Upper lobe of left lung (tissue), 6 donors: ENCODE measurements at regions not wholly inside any gene's neighbourhood (a gene's known extent, or its start where the extent isn't known, plus 50 kb on each side); places are given as distances from the start of the nearest gene placed in this dataset.
A peak's percentile ranks its signal among the peaks of the same experiment; 100 is the strongest.

ENCODE experiments used
- ATAC-seq, 2 donors: fragments of 200-7000 bp; cut with Tn5 transposase; one replicate each; pipeline ENCODE4 v1.9.1; 2022; ENCODE audit warnings: mild to moderate bottlenecking in 2 of 2, moderate library complexity in 2 of 2; ENCODE audit not compliant: low FRiP score in 2 of 2
- DNase-seq, 2 donors: peaks; one replicate each; pipeline ENCODE4 v3.0.0-alpha.2; 2019 to 2020
- H3K27ac ChIP-seq, 4 donors: fragments of 200-600 bp; sonication (generic); one replicate each; pipeline ENCODE4 v1.5.1; 2016 to 2019
- H3K27me3 ChIP-seq, 4 donors: fragments of 200-600 bp; sonication (generic); one replicate each; pipeline ENCODE4 v1.5.1; 2017 to 2019
- H3K36me3 ChIP-seq, 4 donors: fragments of 200-600 bp; sonication (generic); one replicate each; pipeline ENCODE4 v1.5.1; 2016 to 2019
- H3K4me1 ChIP-seq, 4 donors: fragments of 200-600 bp; sonication (generic); one replicate each; pipeline ENCODE4 v1.5.1; 2018 to 2019
- H3K4me3 ChIP-seq, 4 donors: fragments of 200-600 bp; sonication (generic); one replicate each; pipeline ENCODE4 v1.5.1; 2017 to 2019; ENCODE audit warnings: mild to moderate bottlenecking in 2 of 4, moderate library complexity in 1 of 4
- H3K9me3 ChIP-seq, 4 donors: fragments of 200-600 bp; sonication (generic); one replicate each; pipeline ENCODE4 v1.5.1; 2018 to 2019
- EP300 ChIP-seq, 4 donors: sonication (generic); formaldehyde crosslinking; IDR thresholded peaks; one replicate each; pipeline ENCODE4 v1.5.1; 2017; ENCODE audit warnings: antibody characterized with exemption in 4 of 4, control low read depth in 2 of 4
- POLR2A ChIP-seq, 4 donors: fragments of 450-650 bp; IDR thresholded peaks; one replicate each; pipeline ENCODE4 v1.5.1; 2016 to 2017; ENCODE audit warnings: antibody characterized with exemption in 4 of 4, mild to moderate bottlenecking in 2 of 4
- POLR2AphosphoS5 ChIP-seq, 2 donors: sonication (generic); formaldehyde crosslinking; IDR thresholded peaks; one replicate each; pipeline ENCODE4 v1.5.1; 2017; ENCODE audit warnings: antibody characterized with exemption in 2 of 2
- WGBS, 2 donors: methylation state at CpG; one replicate each; pipeline ENCODE4 v1.1.5; 2017 to 2018; 5-methylcytosine and 5-hydroxymethylcytosine counted together
- TF ChIP-seq, protein P1 (sequence below), 6 experiments: fragments of 450-650 bp in 4 of 6; fragments of 200-600 bp in 2 of 6; sonication (generic) in 2 of 6; IDR thresholded peaks; one replicate each; pipeline ENCODE4 v1.5.1; 2016 to 2019; ENCODE audit warnings: antibody characterized with exemption in 6 of 6
- donor health status: DM: no; HTN: no; CAD: no; lungs with moderate emphysema.
- donor health status: DM: no; HTN: yes; CAD: no; lungs with severe emphysema.

DNA sequence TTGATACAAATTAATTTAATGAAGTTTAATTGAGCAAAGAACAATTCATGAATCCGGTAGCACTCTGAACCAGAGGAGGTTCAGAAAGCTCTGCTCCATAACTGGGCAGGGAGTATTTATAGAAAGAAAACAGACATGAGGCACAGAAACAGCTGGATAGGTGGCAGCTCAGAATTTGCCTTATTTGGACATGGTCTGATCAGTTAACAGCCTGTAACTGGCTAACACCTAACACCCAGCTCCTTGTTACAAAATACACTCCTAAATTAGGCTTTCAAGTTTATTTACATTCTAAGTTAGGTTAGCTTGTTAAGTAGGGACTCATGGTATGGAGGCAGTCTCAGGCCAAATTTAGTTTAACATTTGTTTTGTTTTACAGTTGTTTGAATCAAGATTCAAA, 67.8 kb upstream of the TMCC3 start:
- DNase-seq (no peak), ATAC-seq (no peak)
- Histone ChIP-seq H3K27ac (no peak overlapping the region), H3K27me3 (no peaks in the 10 kb centered on the region), H3K4me3 (no peak overlapping the region), H3K9me3 (no peaks in the 10 kb centered on the region), H3K36me3 (no peaks in the 10 kb centered on the region), H3K4me1 (no peaks in the 10 kb centered on the region)
- WGBS, 2 donors, result 74 to 83% methylated on average over 1 of the region's 1 CpG
- TF ChIP-seq, protein P1, sequence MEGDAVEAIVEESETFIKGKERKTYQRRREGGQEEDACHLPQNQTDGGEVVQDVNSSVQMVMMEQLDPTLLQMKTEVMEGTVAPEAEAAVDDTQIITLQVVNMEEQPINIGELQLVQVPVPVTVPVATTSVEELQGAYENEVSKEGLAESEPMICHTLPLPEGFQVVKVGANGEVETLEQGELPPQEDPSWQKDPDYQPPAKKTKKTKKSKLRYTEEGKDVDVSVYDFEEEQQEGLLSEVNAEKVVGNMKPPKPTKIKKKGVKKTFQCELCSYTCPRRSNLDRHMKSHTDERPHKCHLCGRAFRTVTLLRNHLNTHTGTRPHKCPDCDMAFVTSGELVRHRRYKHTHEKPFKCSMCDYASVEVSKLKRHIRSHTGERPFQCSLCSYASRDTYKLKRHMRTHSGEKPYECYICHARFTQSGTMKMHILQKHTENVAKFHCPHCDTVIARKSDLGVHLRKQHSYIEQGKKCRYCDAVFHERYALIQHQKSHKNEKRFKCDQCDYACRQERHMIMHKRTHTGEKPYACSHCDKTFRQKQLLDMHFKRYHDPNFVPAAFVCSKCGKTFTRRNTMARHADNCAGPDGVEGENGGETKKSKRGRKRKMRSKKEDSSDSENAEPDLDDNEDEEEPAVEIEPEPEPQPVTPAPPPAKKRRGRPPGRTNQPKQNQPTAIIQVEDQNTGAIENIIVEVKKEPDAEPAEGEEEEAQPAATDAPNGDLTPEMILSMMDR (IDR thresholded peaks at IDR 0.05), result no peak
- TF ChIP-seq POLR2AphosphoS5 (IDR thresholded peaks at IDR 0.05) (no peak), EP300 (IDR thresholded peaks at IDR 0.05) (no peak), POLR2A (IDR thresholded peaks at IDR 0.05) (no peak)

DNA sequence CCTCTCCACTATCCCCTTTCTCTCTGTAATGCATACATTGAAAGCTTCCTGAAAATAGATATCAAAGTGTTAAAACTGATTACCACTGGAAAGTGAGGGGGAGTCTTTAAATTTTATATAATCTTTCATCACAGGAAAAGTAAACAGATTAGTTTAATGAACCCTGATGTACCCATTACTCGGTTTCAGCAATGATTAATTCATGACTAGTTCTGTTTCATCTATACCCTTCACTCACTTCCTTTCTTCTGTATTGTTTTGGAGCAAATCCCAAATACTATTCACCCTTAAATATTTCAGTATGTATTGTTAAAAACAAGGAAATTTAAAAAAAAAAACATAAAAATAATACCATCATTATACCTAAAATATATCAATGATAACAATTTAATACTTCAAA, 67.3 kb upstream of the TMCC3 start:
- Histone ChIP-seq H3K4me3 (no peak overlapping the region), H3K9me3 (no peaks in the 10 kb centered on the region), H3K27ac (no peak overlapping the region), H3K4me1 (no peaks in the 10 kb centered on the region), H3K27me3 (no peaks in the 10 kb centered on the region), H3K36me3 (no peaks in the 10 kb centered on the region)
- ATAC-seq, result no peak
- no peak for DNase-seq
- 47 to 53% methylated on average over 1 of the region's 1 CpG for WGBS, 2 donors
- no peak for TF ChIP-seq EP300 (IDR thresholded peaks at IDR 0.05)
- TF ChIP-seq, protein P1 (IDR thresholded peaks at IDR 0.05), result no peak

DNA sequence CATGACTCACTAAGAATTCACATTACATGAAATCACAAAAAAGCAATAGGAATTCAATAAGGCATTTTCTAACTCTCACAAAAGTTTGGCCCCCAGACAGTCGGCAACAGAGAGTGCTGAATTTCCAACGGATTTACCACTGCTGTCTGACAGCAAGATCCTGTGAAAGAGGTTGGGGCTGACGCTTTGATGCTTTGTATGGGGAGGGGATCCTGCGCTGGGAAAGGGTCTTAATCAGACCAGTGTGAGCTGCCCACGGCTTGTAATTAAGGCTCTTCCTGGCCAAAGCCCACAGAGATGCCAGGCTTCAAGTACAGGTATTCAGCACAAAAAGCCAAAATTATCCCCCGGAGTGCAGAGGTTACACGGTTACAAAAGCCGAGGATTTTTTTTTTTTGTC, 66.8 kb upstream of the TMCC3 start:
- H3K9me3 ChIP-seq, result no peaks in the 10 kb centered on the region
- ATAC-seq (no peak), DNase-seq (no peak)
- no peak overlapping the region for H3K4me3 ChIP-seq
- no peak for TF ChIP-seq POLR2AphosphoS5 (IDR thresholded peaks at IDR 0.05)
- TF ChIP-seq, protein P1 (IDR thresholded peaks at IDR 0.05), result no peak
- TF ChIP-seq EP300 (IDR thresholded peaks at IDR 0.05), result no peak
- TF ChIP-seq POLR2A (IDR thresholded peaks at IDR 0.05), result no peak
- no peak overlapping the region for H3K27ac ChIP-seq
- WGBS, 2 donors, result 87 to 88% methylated on average over 8 of the region's 8 CpGs
- no peaks in the 10 kb centered on the region for H3K36me3 ChIP-seq
- H3K4me1 ChIP-seq, result no peaks in the 10 kb centered on the region
- H3K27me3 ChIP-seq, result no peaks in the 10 kb centered on the region

DNA sequence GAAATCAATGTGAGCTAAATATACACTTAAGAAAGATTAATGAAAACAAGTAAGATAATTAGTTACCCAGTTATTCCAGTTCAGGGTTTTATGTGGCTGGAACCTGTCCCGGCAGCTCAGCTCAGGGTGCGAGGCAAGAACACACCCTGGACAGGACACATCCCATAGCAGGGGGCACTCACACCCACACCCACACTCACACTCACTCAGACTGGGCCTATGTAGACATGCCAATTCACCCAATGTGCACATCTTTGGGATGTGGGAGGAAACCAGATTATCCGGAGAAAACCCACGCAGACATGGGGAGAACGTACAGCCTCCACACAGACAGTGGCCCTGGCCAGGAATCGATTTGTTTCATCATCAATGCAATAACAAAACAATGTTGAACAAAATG, 66.0 kb upstream of the TMCC3 start:
- no peaks in the 10 kb centered on the region for H3K27me3 ChIP-seq
- no peaks in the 10 kb centered on the region for H3K9me3 ChIP-seq
- no peak for ATAC-seq
- H3K4me3 ChIP-seq, result no peak overlapping the region
- H3K36me3 ChIP-seq, result no peaks in the 10 kb centered on the region
- no peak for TF ChIP-seq POLR2AphosphoS5 (IDR thresholded peaks at IDR 0.05)
- TF ChIP-seq, protein P1 (IDR thresholded peaks at IDR 0.05), result no peak
- TF ChIP-seq EP300 (IDR thresholded peaks at IDR 0.05), result no peak
- TF ChIP-seq POLR2A (IDR thresholded peaks at IDR 0.05), result no peak
- DNase-seq, result no peak
- H3K27ac ChIP-seq, result no peak overlapping the region
- H3K4me1 ChIP-seq, result no peaks in the 10 kb centered on the region
- WGBS, 2 donors, result 87 to 89% methylated on average over 6 of the region's 6 CpGs

DNA sequence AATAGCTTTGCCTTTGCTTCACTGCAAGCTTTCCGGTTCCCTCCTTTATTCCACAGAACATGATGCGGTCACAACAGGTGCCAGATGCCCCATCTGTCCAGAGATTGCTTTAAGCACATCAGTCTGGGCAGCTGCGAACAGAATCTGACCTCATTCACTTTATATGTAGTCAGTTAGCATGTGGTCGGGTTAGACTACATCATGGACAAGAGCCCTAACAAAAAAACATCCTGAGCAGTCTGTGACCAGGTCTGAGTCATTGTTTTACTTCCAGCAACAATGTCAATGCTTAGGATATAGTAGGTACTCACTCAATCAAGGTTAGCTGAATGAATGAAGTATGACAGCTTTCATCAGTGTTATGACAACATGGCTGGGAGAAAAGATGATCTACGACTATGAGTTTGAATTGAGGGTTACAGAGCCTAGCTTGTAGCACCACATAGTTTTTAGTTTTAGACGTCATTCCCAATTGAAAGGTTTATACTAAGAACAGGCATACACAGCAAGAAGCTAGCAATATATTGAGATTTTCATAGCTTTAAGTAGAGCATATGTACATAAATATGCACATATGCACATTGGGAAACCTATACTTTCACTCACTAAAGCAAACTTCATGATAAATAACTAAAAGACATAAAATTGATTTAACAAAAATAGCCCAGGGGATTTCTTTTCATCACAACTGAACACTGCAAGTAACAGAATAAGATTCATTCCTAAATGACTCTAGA, 64.2 kb upstream of the TMCC3 start:
- H3K36me3 ChIP-seq, result no peaks in the 10 kb centered on the region
- no peaks in the 10 kb centered on the region for H3K9me3 ChIP-seq
- DNase-seq (no peak), ATAC-seq (peak in 1 of 2 donors; percentile 68)
- TF ChIP-seq, protein P1 (IDR thresholded peaks at IDR 0.05), result no peak
- TF ChIP-seq POLR2AphosphoS5 (IDR thresholded peaks at IDR 0.05) (no peak), POLR2A (IDR thresholded peaks at IDR 0.05) (no peak), EP300 (IDR thresholded peaks at IDR 0.05) (no peak)
- no peaks in the 10 kb centered on the region for H3K27me3 ChIP-seq
- 84 to 85% methylated on average over 6 of the region's 6 CpGs for WGBS, 2 donors
- H3K27ac ChIP-seq, result no peak overlapping the region
- H3K4me3 ChIP-seq, result no peak overlapping the region
- no peaks in the 10 kb centered on the region for H3K4me1 ChIP-seq
